Raji (cell line): ENCODE measurements at regions not wholly inside any gene's neighbourhood (a gene's known extent, or its start where the extent isn't known, plus 50 kb on each side); places are given as distances from the start of the nearest gene placed in this dataset.

Experiments
- POLR2A ChIP-seq: IDR thresholded peaks from 2 replicates; pipeline ENCODE4 v1.6.1; 2011; ENCODE audit warnings: low read depth, low read length, control low read depth; ENCODE audit not compliant: insufficient read depth

DNA sequence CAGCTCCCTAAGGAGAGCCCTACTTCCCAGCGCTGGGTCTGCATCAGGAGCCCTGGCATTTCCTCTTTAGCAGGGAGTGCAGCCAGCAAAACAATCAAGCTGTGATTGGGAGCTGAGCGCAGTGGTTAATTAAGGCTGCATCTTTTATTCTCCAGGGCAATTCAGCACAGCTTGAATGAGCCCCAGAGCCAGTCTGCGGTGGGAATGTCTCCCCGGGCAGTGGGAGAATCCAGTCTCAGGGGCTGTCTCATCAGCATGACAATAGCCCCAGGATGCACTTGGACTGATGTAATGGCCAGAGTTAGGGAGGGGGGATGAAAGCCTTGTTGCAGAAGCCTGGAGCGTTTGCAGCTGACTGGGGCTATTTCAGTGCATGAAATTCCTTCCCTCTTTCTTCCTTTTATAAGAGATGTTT is 292.6 kb upstream of the SOX9 start:
- TF ChIP-seq POLR2A: no peak

- TF ChIP-seq POLR2A: no peak
Observed at GRCh38 chr17:71830866-71831265, 290.0 kb upstream of the SOX9 start.

DNA sequence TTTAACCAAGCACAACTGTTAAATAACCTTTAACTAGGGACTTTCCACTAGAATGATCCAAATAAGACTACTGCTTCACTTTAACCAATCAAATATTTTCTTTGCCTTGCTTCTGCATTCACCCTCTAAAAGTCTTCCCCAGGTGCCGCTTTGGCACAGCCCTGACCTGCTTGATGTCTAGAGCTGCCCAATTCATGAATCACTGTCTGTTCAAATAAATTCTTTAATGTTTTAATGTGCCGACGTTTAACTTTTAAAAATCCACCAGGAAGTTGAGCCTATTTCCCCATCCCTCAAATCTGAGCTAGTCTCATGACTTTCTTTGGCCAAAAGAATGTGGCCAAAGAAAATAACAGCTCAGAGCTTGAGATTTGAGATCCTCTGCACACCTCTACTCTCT is 277.8 kb upstream of the SOX9 start:
- no peak for TF ChIP-seq POLR2A

- TF ChIP-seq POLR2A: no peak
Observed at GRCh38 chr17:71845337-71845736, 275.5 kb upstream of the SOX9 start.

GRCh38 chr17:71846561-71847110 is 274.2 kb upstream of the SOX9 start:
- TF ChIP-seq POLR2A: no peak

DNA sequence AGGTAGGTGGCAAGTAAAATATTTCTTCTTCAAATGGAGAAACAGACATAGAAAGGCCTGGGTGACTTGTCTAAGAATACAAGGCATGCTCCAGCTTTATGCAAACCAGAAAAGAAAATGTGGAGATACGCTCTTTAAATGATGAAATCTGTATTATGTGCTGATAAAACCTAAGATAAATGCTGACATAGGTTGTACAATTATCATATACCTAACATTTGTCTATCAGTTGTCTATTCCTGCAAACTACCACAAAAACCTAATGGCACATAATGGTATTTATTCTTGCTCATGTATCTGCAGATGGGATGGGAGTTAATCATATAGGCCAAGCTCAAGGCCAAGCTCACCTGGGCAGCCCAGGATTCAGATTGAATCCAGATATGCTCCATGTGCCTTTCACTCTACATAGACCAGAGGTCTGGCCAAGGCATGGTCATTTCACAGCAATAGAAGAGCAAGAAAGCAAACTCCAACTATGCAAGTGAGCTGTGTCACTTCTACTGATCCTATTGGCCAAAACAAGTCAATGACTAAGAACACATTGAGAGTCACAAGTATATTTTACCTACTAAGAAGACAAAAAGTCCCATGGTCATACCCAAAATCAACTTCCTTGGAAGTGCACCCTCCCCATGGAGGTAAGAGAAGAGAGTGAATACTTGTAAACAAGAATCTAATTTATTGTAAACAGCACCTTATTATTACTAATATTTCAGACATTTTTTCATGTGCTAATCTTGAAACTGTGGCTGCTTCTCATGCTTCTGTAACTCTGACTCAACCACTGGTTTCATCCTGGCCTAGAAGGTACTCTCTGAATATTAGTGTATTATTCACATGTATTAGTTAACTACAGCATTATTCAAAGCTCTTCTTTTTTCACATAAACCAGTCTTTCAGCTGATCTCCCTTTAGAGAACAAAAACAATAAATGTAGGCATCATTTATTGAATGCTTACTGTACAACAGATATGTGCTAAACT is 270.7 kb upstream of the SOX9 start:
- TF ChIP-seq POLR2A: no peak

GRCh38 chr17:71850812-71851211 is 270.0 kb upstream of the SOX9 start:
- no peak for TF ChIP-seq POLR2A

- no peak for TF ChIP-seq POLR2A
Observed at GRCh38 chr17:71855010-71855409, 265.8 kb upstream of the SOX9 start.

DNA sequence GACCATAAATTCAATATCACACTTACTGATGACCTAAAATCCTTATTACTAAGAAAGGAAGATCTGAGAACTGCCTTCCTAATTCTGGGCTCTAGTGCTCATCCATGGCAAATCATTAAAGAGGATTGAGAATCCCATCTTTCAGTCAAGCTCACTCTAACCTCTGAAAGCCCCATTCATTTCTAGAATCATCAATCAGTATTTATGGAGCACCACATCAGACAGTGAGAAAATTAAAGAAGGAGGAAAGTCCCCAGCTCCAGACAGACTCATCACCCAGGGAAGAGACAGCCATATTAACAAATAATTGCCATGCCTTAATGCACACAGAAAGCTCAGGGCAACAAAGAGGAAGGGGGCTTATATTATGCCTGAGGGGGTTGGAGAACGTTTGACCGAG is 256.1 kb upstream of the SOX9 start:
- no peak for TF ChIP-seq POLR2A

- TF ChIP-seq POLR2A: no peak
Observed at GRCh38 chr17:71866095-71866494, 254.7 kb upstream of the SOX9 start.

DNA sequence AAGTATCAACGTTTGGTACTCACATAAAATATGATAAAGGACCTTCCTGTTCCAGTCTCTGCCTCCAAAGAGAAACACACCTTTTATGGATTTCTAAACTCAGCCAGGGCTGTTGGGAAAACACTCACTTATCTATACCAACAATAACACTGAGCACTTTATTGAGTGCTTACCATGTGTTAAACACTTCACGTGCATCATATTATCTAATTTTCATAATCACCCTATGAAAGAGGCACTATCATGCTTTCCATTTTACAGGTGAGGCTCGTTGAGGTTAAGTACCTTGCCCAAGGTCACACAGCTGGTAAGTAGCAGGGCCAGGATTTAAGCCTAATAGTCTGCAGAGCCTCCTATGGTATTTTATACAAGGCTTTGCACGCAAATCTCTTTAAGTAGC is 251.5 kb upstream of the SOX9 start:
- no peak for TF ChIP-seq POLR2A

DNA sequence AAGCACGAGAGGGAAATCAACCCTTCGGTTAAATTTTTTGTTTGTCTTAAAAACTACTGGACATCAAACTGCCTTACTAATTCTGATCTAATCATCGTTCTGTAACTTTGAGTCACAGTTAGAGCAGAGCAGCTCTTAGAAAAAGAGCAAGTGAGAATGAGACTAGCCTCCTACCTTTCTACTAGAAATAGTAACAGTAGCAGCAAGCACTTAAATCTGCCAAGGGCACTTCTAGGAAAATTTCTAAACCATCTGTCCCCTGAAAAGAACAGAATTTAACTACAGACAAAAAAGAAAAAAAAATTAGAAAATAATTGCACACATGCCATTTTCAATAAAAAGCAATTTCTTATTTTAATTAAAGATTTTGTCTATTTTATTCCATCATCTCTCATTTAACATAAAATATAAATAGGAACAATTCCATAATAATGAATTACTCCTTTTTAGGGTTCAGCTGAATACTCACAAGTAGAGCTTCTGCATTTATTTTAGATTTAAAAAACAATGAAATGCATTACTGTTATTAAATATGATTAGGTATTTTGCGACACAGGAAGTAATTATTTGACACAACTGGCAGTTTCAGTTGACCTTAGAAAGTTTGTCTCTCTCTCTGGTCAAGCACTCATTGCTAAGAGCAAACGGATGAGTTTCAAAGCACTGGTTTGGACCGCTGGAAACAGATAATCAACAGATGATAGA is 250.8 kb upstream of the SOX9 start:
- no peak for TF ChIP-seq POLR2A

DNA sequence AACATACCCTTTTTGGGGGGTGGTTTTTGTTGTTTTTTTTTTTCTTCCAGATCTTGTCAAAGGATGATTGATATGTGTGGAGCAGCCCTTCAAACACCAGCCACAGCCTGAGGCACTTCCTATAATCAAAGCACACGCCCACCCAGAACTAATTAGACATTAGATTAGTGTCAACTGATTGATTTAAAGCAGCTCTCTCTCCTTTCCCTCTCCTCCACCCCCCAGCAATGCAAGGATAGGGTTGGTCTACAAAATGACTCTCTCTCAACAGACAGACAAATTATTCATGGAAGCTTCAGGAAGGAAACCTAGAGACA is 250.3 kb upstream of the SOX9 start:
- no peak for TF ChIP-seq POLR2A

DNA sequence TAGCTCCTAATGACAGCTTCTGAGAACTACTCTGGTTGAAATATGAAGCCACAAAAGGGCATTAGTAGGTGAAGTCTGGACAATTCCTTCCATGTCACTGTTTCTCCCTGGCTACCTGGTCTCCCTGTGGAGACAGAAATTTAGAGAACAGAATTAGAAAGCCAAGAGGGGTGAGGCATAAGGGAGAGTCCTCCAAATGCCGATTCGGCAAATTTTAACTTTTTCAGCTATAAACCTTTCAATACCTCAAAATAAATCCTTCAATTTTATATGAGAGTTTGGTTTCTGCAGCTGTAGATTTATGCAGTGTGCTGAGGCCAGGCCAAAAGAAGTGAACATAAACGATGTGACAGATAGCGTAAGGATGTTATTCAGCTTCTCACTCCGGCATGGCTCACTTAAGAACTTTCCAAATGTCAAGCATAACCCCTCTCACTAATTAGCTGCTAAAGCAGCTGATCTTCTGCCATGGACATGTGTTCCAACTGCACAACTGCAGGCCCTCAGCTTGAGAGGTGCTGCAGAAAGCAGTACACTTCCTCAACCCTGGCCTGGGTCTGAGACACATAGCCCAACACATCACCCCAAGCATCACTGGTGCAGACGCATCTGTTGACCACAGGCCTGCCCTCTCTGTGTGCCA is 247.9 kb upstream of the SOX9 start:
- no peak for TF ChIP-seq POLR2A

GRCh38 chr17:71878271-71878670 is 242.5 kb upstream of the SOX9 start:
- no peak for TF ChIP-seq POLR2A
